Mesendoderm (in vitro differentiated cells): ENCODE measurements at regions not wholly inside any gene's neighbourhood (a gene's known extent, or its start where the extent isn't known, plus 50 kb on each side); places are given as distances from the start of the nearest gene placed in this dataset.

ENCODE experiments used
- DNase-seq: peaks from one replicate; pipeline ENCODE4 v3.0.0; 2013
- H2AK5ac ChIP-seq: 2 replicates; pipeline ENCODE4 v1.6.1; 2013; ENCODE audit warnings: low read length, inconsistent platforms
- H2BK120ac ChIP-seq: 2 replicates; pipeline ENCODE4 v1.6.1; 2013; ENCODE audit warnings: low read depth, mild to moderate bottlenecking, low read length, moderate library complexity, mixed read lengths
- H2BK15ac ChIP-seq: replicated peaks from 2 replicates; pipeline ENCODE4 v1.6.1; 2013; ENCODE audit warnings: low read depth, mild to moderate bottlenecking, moderate library complexity
- H2BK5ac ChIP-seq: 2 replicates; pipeline ENCODE4 v1.6.1; 2013; ENCODE audit warnings: low read length, inconsistent platforms
- H3K18ac ChIP-seq: 2 replicates; pipeline ENCODE4 v1.6.1; 2013; ENCODE audit warnings: mild to moderate bottlenecking, low read length, mixed read lengths
- H3K23ac ChIP-seq: one replicate; pipeline ENCODE4 v1.6.1; 2013; ENCODE audit warnings: low read length
- H3K27ac ChIP-seq: 2 replicates; pipeline ENCODE4 v1.5.1; 2013; ENCODE audit warnings: low read depth, mild to moderate bottlenecking, inconsistent platforms, low read length, moderate library complexity
- H3K27me3 ChIP-seq: 2 replicates; pipeline ENCODE4 v1.6.1; 2013; ENCODE audit warnings: low read length, control low read depth, mild to moderate bottlenecking, inconsistent platforms; ENCODE audit not compliant: insufficient read depth, poor library complexity
- H3K36me3 ChIP-seq: 2 replicates; pipeline ENCODE4 v1.6.1; 2013; ENCODE audit warnings: low read length, inconsistent platforms; ENCODE audit not compliant: control insufficient read depth, insufficient read depth
- H3K4ac ChIP-seq: one replicate; pipeline ENCODE4 v1.6.1; 2013; ENCODE audit warnings: low read depth, mild to moderate bottlenecking, low read length, moderate library complexity
- H3K4me1 ChIP-seq: 2 replicates; pipeline ENCODE4 v1.6.1; 2013; ENCODE audit warnings: low read depth, low read length, inconsistent platforms; ENCODE audit not compliant: control insufficient read depth
- H3K4me2 ChIP-seq: 2 replicates; pipeline ENCODE4 v1.6.1; 2013; ENCODE audit warnings: low read length
- H3K4me3 ChIP-seq: 2 replicates; pipeline ENCODE4 v1.5.1; 2013; ENCODE audit warnings: mild to moderate bottlenecking, low read length
- H3K56ac ChIP-seq: one replicate; pipeline ENCODE4 v1.6.1; 2013; ENCODE audit warnings: low read length
- H3K79me1 ChIP-seq: 2 replicates; pipeline ENCODE4 v1.6.1; 2013; ENCODE audit warnings: low read length, inconsistent platforms
- H3K79me2 ChIP-seq: 2 replicates; pipeline ENCODE4 v1.6.1; 2013; ENCODE audit warnings: mild to moderate bottlenecking, low read length; ENCODE audit not compliant: control insufficient read depth, insufficient read depth
- H3K9ac ChIP-seq: 2 replicates; pipeline ENCODE4 v1.6.1; 2013; ENCODE audit warnings: low read length, inconsistent platforms
- H4K5ac ChIP-seq: one replicate; pipeline ENCODE4 v1.6.1; 2013; ENCODE audit warnings: low read length
- H4K8ac ChIP-seq: one replicate; pipeline ENCODE4 v1.6.1; 2013; ENCODE audit warnings: low read depth, mild to moderate bottlenecking, control low read depth, low read length, moderate library complexity
- WGBS: extraction: QIAGEN DNeasy Blood & Tissue Kit; methylation state at CpG from one replicate; pipeline ENCODE4 v1.1.7; 2013; ENCODE audit warnings: low lambda C conversion rate, missing lambda C conversion rate; ENCODE audit not compliant: insufficient coverage; ENCODE audit errors: extremely low coverage; 5-methylcytosine and 5-hydroxymethylcytosine counted together

- no peak overlapping the region for H3K4me3 ChIP-seq
- H4K8ac ChIP-seq = no peak overlapping the region
- H4K5ac ChIP-seq = no peak overlapping the region
- no peak overlapping the region for H2BK15ac ChIP-seq
- H3K56ac ChIP-seq = no peak overlapping the region
- no peaks in the 10 kb centered on the region for H3K79me2 ChIP-seq
- H3K18ac ChIP-seq = no peak overlapping the region
- no peak overlapping the region for H3K9ac ChIP-seq
- no peaks in the 10 kb centered on the region for H3K79me1 ChIP-seq
- H3K4me1 ChIP-seq = no peaks in the 10 kb centered on the region
- no peaks in the 10 kb centered on the region for H3K27me3 ChIP-seq
- H3K4me2 ChIP-seq = no peak overlapping the region
- no peak overlapping the region for H2BK5ac ChIP-seq
- DNase-seq = no peak
- no peak overlapping the region for H2AK5ac ChIP-seq
- H3K23ac ChIP-seq = no peak overlapping the region
- no CpG with 5 or more reads among the region's 11 CpGs for WGBS
- H2BK120ac ChIP-seq = no peak overlapping the region
- no peak overlapping the region for H3K27ac ChIP-seq
- no peaks in the 10 kb centered on the region for H3K36me3 ChIP-seq
- no peak overlapping the region for H3K4ac ChIP-seq
Measured at GRCh38 chr20:47868236-47868635, 83.0 kb upstream of the SULF2 start.

DNA sequence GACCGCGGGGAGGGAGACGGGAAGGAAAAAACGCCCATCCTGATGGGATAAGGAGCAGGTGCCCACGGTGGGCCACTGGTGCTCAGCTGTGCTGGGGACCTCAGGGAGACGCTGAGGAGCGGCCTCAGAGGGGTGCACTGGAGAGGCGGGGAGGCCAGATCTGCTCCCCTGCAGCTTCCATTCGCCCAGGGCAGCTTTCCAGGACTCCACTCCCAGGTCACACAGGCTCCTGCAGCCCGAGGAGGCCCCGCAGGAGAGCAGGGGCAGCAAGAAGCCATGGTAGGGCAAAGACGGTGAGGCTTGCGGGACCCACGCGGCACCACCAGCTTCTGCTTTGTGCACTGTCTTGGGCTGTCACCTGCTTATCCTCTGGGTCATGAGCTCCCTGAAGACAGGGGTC is 82.5 kb upstream of the SULF2 start:
- H2BK120ac ChIP-seq = no peak overlapping the region
- no peaks in the 10 kb centered on the region for H3K79me1 ChIP-seq
- H3K36me3 ChIP-seq = no peaks in the 10 kb centered on the region
- H3K23ac ChIP-seq = no peak overlapping the region
- no peak overlapping the region for H3K9ac ChIP-seq
- no peak overlapping the region for H3K4me3 ChIP-seq
- H3K18ac ChIP-seq = no peak overlapping the region
- H3K79me2 ChIP-seq = no peaks in the 10 kb centered on the region
- H2BK15ac ChIP-seq = no peak overlapping the region
- no peak overlapping the region for H2AK5ac ChIP-seq
- H3K56ac ChIP-seq = no peak overlapping the region
- H4K5ac ChIP-seq = no peak overlapping the region
- no peak overlapping the region for H3K4ac ChIP-seq
- no peak for DNase-seq
- no peak overlapping the region for H2BK5ac ChIP-seq
- H3K27ac ChIP-seq = no peak overlapping the region
- H3K4me1 ChIP-seq = no peaks in the 10 kb centered on the region
- no CpG with 5 or more reads among the region's 15 CpGs for WGBS
- no peaks in the 10 kb centered on the region for H3K27me3 ChIP-seq
- H3K4me2 ChIP-seq = no peak overlapping the region
- no peak overlapping the region for H4K8ac ChIP-seq

DNA sequence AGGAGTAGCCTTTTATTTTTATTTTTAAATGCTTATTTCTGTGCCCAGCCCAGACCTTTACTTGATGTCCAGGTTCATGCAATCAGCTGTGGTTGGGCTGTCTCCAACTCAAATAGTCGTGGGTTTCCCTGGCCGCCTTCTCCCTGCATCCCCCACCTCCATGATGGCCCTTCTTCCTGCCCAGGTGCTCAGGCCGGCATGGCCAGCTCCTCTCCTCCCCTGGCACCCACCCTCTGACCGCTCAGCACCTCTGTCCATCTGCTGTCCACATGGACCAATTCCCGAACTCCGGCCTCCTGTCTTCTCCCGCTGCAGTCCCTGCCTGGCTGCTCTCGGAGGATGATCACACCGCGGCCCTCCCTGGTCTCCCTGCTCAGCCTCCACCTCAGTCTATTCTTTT is 81.2 kb upstream of the SULF2 start:
- no peak overlapping the region for H2BK5ac ChIP-seq
- H3K79me2 ChIP-seq = no peaks in the 10 kb centered on the region
- DNase-seq = no peak
- H3K27me3 ChIP-seq = no peaks in the 10 kb centered on the region
- no peak overlapping the region for H4K5ac ChIP-seq
- H4K8ac ChIP-seq = no peak overlapping the region
- H3K27ac ChIP-seq = no peak overlapping the region
- H3K23ac ChIP-seq = no peak overlapping the region
- no peak overlapping the region for H3K4ac ChIP-seq
- no peak overlapping the region for H3K18ac ChIP-seq
- H2BK15ac ChIP-seq = no peak overlapping the region
- no CpG with 5 or more reads among the region's 10 CpGs for WGBS
- no peaks in the 10 kb centered on the region for H3K79me1 ChIP-seq
- H3K4me2 ChIP-seq = no peak overlapping the region
- no peak overlapping the region for H3K56ac ChIP-seq
- H2BK120ac ChIP-seq = no peak overlapping the region
- H3K9ac ChIP-seq = no peak overlapping the region
- no peak overlapping the region for H2AK5ac ChIP-seq
- H3K4me1 ChIP-seq = no peaks in the 10 kb centered on the region
- no peaks in the 10 kb centered on the region for H3K36me3 ChIP-seq
- H3K4me3 ChIP-seq = no peak overlapping the region

DNA sequence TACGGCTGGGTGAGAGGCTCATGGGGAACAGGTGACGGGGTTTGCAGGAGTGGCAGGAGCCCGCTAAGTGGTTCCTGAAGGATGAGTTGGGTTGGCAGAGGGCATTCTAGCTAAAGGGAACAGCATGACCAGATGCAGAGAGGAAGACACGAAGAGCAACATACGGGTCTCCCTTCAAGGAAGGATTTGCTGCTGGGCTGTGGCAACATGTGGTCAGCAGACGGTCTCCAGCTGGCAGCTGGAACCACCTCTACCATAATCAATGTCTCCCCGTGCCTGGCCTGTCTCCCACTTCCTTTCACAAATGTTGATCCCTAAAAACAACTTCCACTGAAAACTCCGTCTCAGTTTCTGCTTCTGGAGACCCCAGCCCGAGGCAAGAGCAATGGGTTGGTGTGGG is 80.6 kb upstream of the SULF2 start:
- H3K4me2 ChIP-seq = no peak overlapping the region
- H2BK15ac ChIP-seq = no peak overlapping the region
- no peak overlapping the region for H2BK120ac ChIP-seq
- no peaks in the 10 kb centered on the region for H3K79me1 ChIP-seq
- DNase-seq = no peak
- H2AK5ac ChIP-seq = no peak overlapping the region
- no peak overlapping the region for H3K56ac ChIP-seq
- no peak overlapping the region for H3K4me3 ChIP-seq
- no peaks in the 10 kb centered on the region for H3K27me3 ChIP-seq
- H3K27ac ChIP-seq = no peak overlapping the region
- no peak overlapping the region for H4K8ac ChIP-seq
- no peaks in the 10 kb centered on the region for H3K79me2 ChIP-seq
- WGBS = no CpG with 5 or more reads among the region's 9 CpGs
- no peak overlapping the region for H3K23ac ChIP-seq
- H4K5ac ChIP-seq = no peak overlapping the region
- no peak overlapping the region for H3K9ac ChIP-seq
- no peaks in the 10 kb centered on the region for H3K36me3 ChIP-seq
- H2BK5ac ChIP-seq = no peak overlapping the region
- H3K18ac ChIP-seq = no peak overlapping the region
- H3K4me1 ChIP-seq = no peaks in the 10 kb centered on the region
- H3K4ac ChIP-seq = no peak overlapping the region

- H2BK120ac ChIP-seq = no peak overlapping the region
- no peak overlapping the region for H3K4ac ChIP-seq
- no peak overlapping the region for H3K4me2 ChIP-seq
- H2BK5ac ChIP-seq = no peak overlapping the region
- no peak overlapping the region for H3K9ac ChIP-seq
- no peak overlapping the region for H3K4me3 ChIP-seq
- no peaks in the 10 kb centered on the region for H3K27me3 ChIP-seq
- no peak overlapping the region for H4K8ac ChIP-seq
- H2AK5ac ChIP-seq = no peak overlapping the region
- no peaks in the 10 kb centered on the region for H3K79me1 ChIP-seq
- no peaks in the 10 kb centered on the region for H3K4me1 ChIP-seq
- no peak for DNase-seq
- H3K23ac ChIP-seq = no peak overlapping the region
- no peaks in the 10 kb centered on the region for H3K36me3 ChIP-seq
- H3K79me2 ChIP-seq = no peaks in the 10 kb centered on the region
- no peak overlapping the region for H3K18ac ChIP-seq
- no CpG with 5 or more reads among the region's 5 CpGs for WGBS
- H3K27ac ChIP-seq = no peak overlapping the region
- H4K5ac ChIP-seq = no peak overlapping the region
- no peak overlapping the region for H2BK15ac ChIP-seq
- H3K56ac ChIP-seq = no peak overlapping the region
Measured at GRCh38 chr20:47865451-47865850, 80.2 kb upstream of the SULF2 start.

DNA sequence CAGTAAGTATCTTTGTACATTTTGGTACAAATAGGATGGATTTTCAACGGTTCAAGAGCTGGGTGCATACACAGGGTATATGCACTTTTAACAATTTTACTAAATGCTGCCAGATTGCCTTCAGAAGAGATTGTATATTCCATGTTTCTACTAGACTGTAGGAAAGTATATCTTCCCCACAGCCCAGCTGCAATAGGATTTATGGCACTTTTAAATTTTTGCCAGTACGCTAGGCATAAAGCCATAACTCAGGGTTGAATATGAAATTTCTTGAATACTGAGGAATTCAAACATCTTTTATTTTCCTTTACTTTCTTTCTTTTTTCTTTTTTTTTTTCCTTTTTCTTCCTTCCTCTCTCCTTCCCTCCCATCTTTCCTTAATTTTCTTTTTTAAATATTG is 78.7 kb upstream of the SULF2 start:
- H4K8ac ChIP-seq = no peak overlapping the region
- H4K5ac ChIP-seq = no peak overlapping the region
- no peak overlapping the region for H3K27ac ChIP-seq
- H3K23ac ChIP-seq = no peak overlapping the region
- no peak overlapping the region for H3K4me2 ChIP-seq
- H2BK5ac ChIP-seq = no peak overlapping the region
- DNase-seq = no peak
- H3K36me3 ChIP-seq = no peaks in the 10 kb centered on the region
- no peak overlapping the region for H3K18ac ChIP-seq
- no peak overlapping the region for H2BK15ac ChIP-seq
- no peak overlapping the region for H3K4me3 ChIP-seq
- H2BK120ac ChIP-seq = no peak overlapping the region
- H2AK5ac ChIP-seq = no peak overlapping the region
- no peak overlapping the region for H3K4ac ChIP-seq
- H3K9ac ChIP-seq = no peak overlapping the region
- H3K79me1 ChIP-seq = no peaks in the 10 kb centered on the region
- H3K56ac ChIP-seq = no peak overlapping the region
- no peaks in the 10 kb centered on the region for H3K4me1 ChIP-seq
- H3K27me3 ChIP-seq = no peaks in the 10 kb centered on the region
- no CpG with 5 or more reads among the region's 2 CpGs for WGBS
- no peaks in the 10 kb centered on the region for H3K79me2 ChIP-seq
